Stimulated activated naive CD8-positive, alpha-beta T cell treated with anti-CD3 and anti-CD28 coated beads, Interleukin-15, Interleukin-2, amounts not matched to agents 100 U/mL and 50 U/mL, for 24 hours (primary cell): ENCODE measurements at regions not wholly inside any gene's neighbourhood (a gene's known extent, or its start where the extent isn't known, plus 50 kb on each side); places are given as distances from the start of the nearest gene placed in this dataset.

ENCODE experiments used
- ATAC-seq: fragments of 150-1000 bp; cut with Tn5 transposase; one replicate; pipeline ENCODE4 v1.10.0; 2021
- DNase-seq: peaks from one replicate; pipeline ENCODE4 v3.0.0; 2021

- DNase-seq: no peak
- no peak for ATAC-seq
Observed at GRCh38 chr11:98871690-98872089, 149.1 kb upstream of the CNTN5 start.

GRCh38 chr11:98874050-98874449, 146.7 kb upstream of the CNTN5 start:
- DNase-seq (no peak), ATAC-seq (no peak)

GRCh38 chr11:98895936-98896335, 124.8 kb upstream of the CNTN5 start:
- ATAC-seq (no peak), DNase-seq (no peak)

GRCh38 chr11:98940913-98941312, 79.8 kb upstream of the CNTN5 start:
- ATAC-seq: no peak
- no peak for DNase-seq

GRCh38 chr11:98944461-98944860, 76.3 kb upstream of the CNTN5 start:
- no peak for DNase-seq
- no peak for ATAC-seq

- DNase-seq: no peak
- ATAC-seq: no peak
Observed at GRCh38 chr11:98952107-98952506, 68.6 kb upstream of the CNTN5 start.

- ATAC-seq (no peak), DNase-seq (no peak)
Observed at GRCh38 chr11:98955551-98955950, 65.2 kb upstream of the CNTN5 start.

- ATAC-seq (no peak), DNase-seq (no peak)
Observed at GRCh38 chr11:98964146-98964545, 56.6 kb upstream of the CNTN5 start.

- DNase-seq (no peak), ATAC-seq (no peak)
Observed at GRCh38 chr11:98965358-98965757, 55.4 kb upstream of the CNTN5 start.

- no peak for ATAC-seq
Observed at GRCh38 chr11:98965775-98966174, 55.0 kb upstream of the CNTN5 start.

GRCh38 chr11:98967005-98967404, 53.7 kb upstream of the CNTN5 start:
- DNase-seq (no peak), ATAC-seq (no peak)

More at GRCh38 chr11:98965775-98966174, 55.0 kb upstream of the CNTN5 start:
- DNase-seq: no peak
